ENCODE measurements at regions not wholly inside any gene's neighbourhood (a gene's known extent, or its start where the extent isn't known, plus 50 kb on each side); places are given as distances from the start of the nearest gene placed in this dataset.

DNA sequence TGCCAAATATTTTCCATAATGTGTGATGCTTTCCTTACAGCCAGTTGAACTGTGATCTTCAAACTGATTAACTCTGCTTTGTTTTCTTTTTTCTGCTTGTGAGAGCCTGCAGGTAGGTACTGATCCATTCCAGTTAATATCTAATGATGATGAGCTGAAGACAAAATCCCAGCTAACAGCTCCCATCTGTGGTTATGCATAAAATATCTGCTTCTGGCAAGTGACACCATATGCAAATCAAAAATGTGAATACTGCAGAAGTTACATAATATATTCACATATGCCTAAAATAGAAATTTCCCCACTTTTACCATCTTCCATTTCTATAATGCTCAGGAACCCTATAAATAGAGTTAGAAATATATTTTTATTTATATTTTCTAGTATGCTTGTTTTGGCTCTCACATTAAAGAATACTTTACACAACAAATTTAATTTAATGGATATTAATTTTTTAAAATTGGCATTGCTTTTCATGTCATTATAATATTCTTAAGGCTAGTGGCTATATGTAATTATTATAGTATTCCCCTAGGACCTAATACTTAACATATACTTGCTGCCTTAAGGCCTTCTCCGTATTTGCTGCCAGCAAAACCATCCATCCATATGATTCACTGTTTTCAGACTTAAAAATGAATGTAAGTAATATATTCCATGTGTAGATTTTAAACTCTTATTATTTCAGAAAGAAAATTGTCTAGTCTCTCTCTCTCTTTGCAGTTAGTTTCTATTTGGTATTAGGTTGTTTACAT is 83.8 kb downstream of the CCER1 start:
- Mint-ChIP-seq H3K9me3 (ENCODE audit: low read depth, unreplicated experiment) (peaks cover 11% of the 10 kb centered on the region), H3K4me1 (ENCODE audit: low read depth, unreplicated experiment) (no peaks in the 10 kb centered on the region), H3K27me3 (ENCODE audit: unreplicated experiment) (no peaks in the 10 kb centered on the region), H3K4me3 (ENCODE audit: low read depth, unreplicated experiment) (no peak overlapping the region), H3K36me3 (ENCODE audit: insufficient read depth, unreplicated experiment) (no peaks in the 10 kb centered on the region), H3K27ac (ENCODE audit: unreplicated experiment) (no peak overlapping the region)
- BruUV-seq (replicated peaks) = no TSS peak
- TF ChIP-seq, protein P1, sequence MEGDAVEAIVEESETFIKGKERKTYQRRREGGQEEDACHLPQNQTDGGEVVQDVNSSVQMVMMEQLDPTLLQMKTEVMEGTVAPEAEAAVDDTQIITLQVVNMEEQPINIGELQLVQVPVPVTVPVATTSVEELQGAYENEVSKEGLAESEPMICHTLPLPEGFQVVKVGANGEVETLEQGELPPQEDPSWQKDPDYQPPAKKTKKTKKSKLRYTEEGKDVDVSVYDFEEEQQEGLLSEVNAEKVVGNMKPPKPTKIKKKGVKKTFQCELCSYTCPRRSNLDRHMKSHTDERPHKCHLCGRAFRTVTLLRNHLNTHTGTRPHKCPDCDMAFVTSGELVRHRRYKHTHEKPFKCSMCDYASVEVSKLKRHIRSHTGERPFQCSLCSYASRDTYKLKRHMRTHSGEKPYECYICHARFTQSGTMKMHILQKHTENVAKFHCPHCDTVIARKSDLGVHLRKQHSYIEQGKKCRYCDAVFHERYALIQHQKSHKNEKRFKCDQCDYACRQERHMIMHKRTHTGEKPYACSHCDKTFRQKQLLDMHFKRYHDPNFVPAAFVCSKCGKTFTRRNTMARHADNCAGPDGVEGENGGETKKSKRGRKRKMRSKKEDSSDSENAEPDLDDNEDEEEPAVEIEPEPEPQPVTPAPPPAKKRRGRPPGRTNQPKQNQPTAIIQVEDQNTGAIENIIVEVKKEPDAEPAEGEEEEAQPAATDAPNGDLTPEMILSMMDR (IDR thresholded peaks at IDR 0.05; ENCODE audit: unreplicated experiment) = no peak
- intact Hi-C loops (cut with micrococcal nuclease; ENCODE audit: unreplicated experiment) = no loop called here
- CTCF ChIA-PET = no interaction called here
- no peak for DNase-seq

- no peaks in the 10 kb centered on the region for H3K36me3 Mint-ChIP-seq (ENCODE audit: insufficient read depth, unreplicated experiment)
- no peak for DNase-seq
- no peaks in the 10 kb centered on the region for H3K4me1 Mint-ChIP-seq (ENCODE audit: low read depth, unreplicated experiment)
- BruUV-seq (replicated peaks) = no TSS peak
- CTCF ChIA-PET = no interaction called here
- H3K27ac Mint-ChIP-seq (ENCODE audit: unreplicated experiment) = no peak overlapping the region
- no peak overlapping the region for H3K4me3 Mint-ChIP-seq (ENCODE audit: low read depth, unreplicated experiment)
- TF ChIP-seq, protein P1 (IDR thresholded peaks at IDR 0.05; ENCODE audit: unreplicated experiment) = no peak
- H3K27me3 Mint-ChIP-seq (ENCODE audit: unreplicated experiment) = no peaks in the 10 kb centered on the region
- H3K9me3 Mint-ChIP-seq (ENCODE audit: low read depth, unreplicated experiment) = peaks cover 5% of the 10 kb centered on the region
- intact Hi-C loops (cut with micrococcal nuclease; ENCODE audit: unreplicated experiment) = no loop called here
Measured at GRCh38 chr12:90868626-90869025, 86.3 kb downstream of the CCER1 start.

DNA sequence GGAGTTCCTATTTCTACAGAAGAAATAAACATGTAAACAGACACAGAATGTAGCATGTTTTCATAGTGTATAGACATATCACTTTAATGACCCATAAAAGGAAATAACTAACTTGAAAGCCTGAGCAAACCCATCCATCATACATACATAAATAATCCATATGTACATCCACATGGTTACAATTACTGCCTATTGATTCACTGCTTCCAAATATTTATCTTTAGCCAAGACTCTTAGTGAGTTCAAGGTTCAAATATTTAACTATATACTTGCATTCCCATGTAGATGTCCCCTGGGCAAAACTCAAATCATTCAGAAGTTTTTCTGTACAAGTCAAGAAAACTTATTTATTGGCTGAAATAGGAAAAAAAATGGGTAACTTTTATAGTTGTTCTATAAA is 95.4 kb downstream of the CCER1 start:
- H3K36me3 Mint-ChIP-seq (ENCODE audit: insufficient read depth, unreplicated experiment) = peaks cover 5% of the 10 kb centered on the region
- H3K4me1 Mint-ChIP-seq (ENCODE audit: low read depth, unreplicated experiment) = peaks cover 13% of the 10 kb centered on the region
- H3K9me3 Mint-ChIP-seq (ENCODE audit: low read depth, unreplicated experiment) = no peaks in the 10 kb centered on the region
- TF ChIP-seq, protein P1 (IDR thresholded peaks at IDR 0.05; ENCODE audit: unreplicated experiment) = no peak
- H3K27me3 Mint-ChIP-seq (ENCODE audit: unreplicated experiment) = no peaks in the 10 kb centered on the region
- H3K4me3 Mint-ChIP-seq (ENCODE audit: low read depth, unreplicated experiment) = no peak overlapping the region
- intact Hi-C loops (cut with micrococcal nuclease; ENCODE audit: unreplicated experiment) = loop anchor here (5.0 to 10.0 kb wide), 4 partner anchors 83 to 1315 kb away; no protein-coding TSS in a partner anchor
- H3K27ac Mint-ChIP-seq (ENCODE audit: unreplicated experiment) = no peak overlapping the region
- CTCF ChIA-PET = no interaction called here
- DNase-seq = no peak
- no TSS peak for BruUV-seq (replicated peaks)

GRCh38 chr12:90858252-90858651 is 96.7 kb downstream of the CCER1 start:
- TF ChIP-seq, protein P1 (IDR thresholded peaks at IDR 0.05; ENCODE audit: unreplicated experiment) = no peak
- intact Hi-C loops (cut with micrococcal nuclease; ENCODE audit: unreplicated experiment) = loop anchor here (5.0 to 10.0 kb wide), 4 partner anchors 84 to 1313 kb away; no protein-coding TSS in a partner anchor
- Mint-ChIP-seq H3K4me1 (ENCODE audit: low read depth, unreplicated experiment) (peaks cover 13% of the 10 kb centered on the region), H3K4me3 (ENCODE audit: low read depth, unreplicated experiment) (peak overlapping the region; percentile 19), H3K27me3 (ENCODE audit: unreplicated experiment) (no peaks in the 10 kb centered on the region), H3K27ac (ENCODE audit: unreplicated experiment) (peak overlapping the region; percentile 79), H3K9me3 (ENCODE audit: low read depth, unreplicated experiment) (no peaks in the 10 kb centered on the region), H3K36me3 (ENCODE audit: insufficient read depth, unreplicated experiment) (peaks cover 5% of the 10 kb centered on the region)
- no TSS peak for BruUV-seq (replicated peaks)
- CTCF ChIA-PET = no interaction called here
- DNase-seq = peak; percentile 83
